Endothelial cell of umbilical vein (primary cell): ENCODE measurements at regions not wholly inside any gene's neighbourhood (a gene's known extent, or its start where the extent isn't known, plus 50 kb on each side); places are given as distances from the start of the nearest gene placed in this dataset.

ENCODE experiments used
- BruUV-seq: library from RNA; stranded (reverse); fragments of 400-500 nt; replicated peaks from 2 replicates; lab custom pipeline; 2021; lab: Mats Ljungman, UMichigan
- CTCF ChIA-PET: fragments of 300-600, 350-600 bp; sonication (Branson Sonifier 250); formaldehyde crosslinking; loops from one replicate; lab custom pipeline; 2021; ENCODE audit warnings: antibody characterized with exemption, inconsistent platforms; lab: Charles Lee
- POLR2A ChIA-PET: fragments of 300-600, 350-600 bp; sonication (Branson Sonifier 250); formaldehyde crosslinking; loops from one replicate; lab custom pipeline; 2021; ENCODE audit warnings: antibody characterized with exemption, inconsistent platforms; lab: Charles Lee
- DNase-seq: peaks from one replicate; pipeline ENCODE4 v3.0.0-alpha.2; 2011; ENCODE audit warnings: low read depth, low spot score
- FAIRE-seq: peaks from 2 replicates; lab custom pipeline; 2011; peaks lifted over from hg19 to GRCh38; lab: Jason Lieb, UNC
- H2AFZ ChIP-seq: 2 replicates; pipeline ENCODE4 v1.6.0; 2012; ENCODE audit warnings: low read depth, low read length, control low read depth, inconsistent platforms
- H3K27ac ChIP-seq: 2 replicates; pipeline ENCODE4 v1.5.1; 2011; ENCODE audit warnings: low read depth, mild to moderate bottlenecking, control low read depth, low read length, moderate library complexity; ENCODE audit not compliant: insufficient read depth
- H3K27me3 ChIP-seq, 2 experiments: 2 replicates each; pipeline versions ENCODE4 v1.6.0 to v1.6.1; 2011; ENCODE audit warnings: low read length in 2 of 2, mixed read lengths in 1 of 2; ENCODE audit not compliant: control insufficient read depth in 2 of 2, insufficient read depth in 2 of 2
- H3K36me3 ChIP-seq, 2 experiments: 2 replicates in 1 of 2; 3 replicates in 1 of 2; pipeline ENCODE4 v1.5.1; 2011; ENCODE audit warnings: low read length in 2 of 2, mild to moderate bottlenecking in 1 of 2, moderate library complexity in 1 of 2; ENCODE audit not compliant: control insufficient read depth in 2 of 2, insufficient read depth in 2 of 2; ENCODE audit errors: extremely low read depth in 1 of 2
- H3K4me1 ChIP-seq: 3 replicates; pipeline ENCODE4 v1.5.1; 2011; ENCODE audit warnings: mild to moderate bottlenecking, low read length; ENCODE audit not compliant: control insufficient read depth, insufficient read depth; ENCODE audit errors: extremely low read depth
- H3K4me2 ChIP-seq: 2 replicates; pipeline ENCODE4 v1.6.1; 2011; ENCODE audit warnings: low read length, control low read depth, mixed read lengths; ENCODE audit not compliant: insufficient read depth
- H3K4me3 ChIP-seq, 3 experiments: fragments of 200-600 bp in 1 of 3; sonication (generic), shearing (Covaris generic) in 1 of 3; replicated peaks in 1 of 3; 2 replicates each; pipeline ENCODE4 v1.5.1; 2011 to 2016; ENCODE audit warnings: control low read depth in 3 of 3, low read length in 3 of 3, mild to moderate bottlenecking in 2 of 3, inconsistent platforms in 1 of 3, low read depth in 1 of 3, moderate library complexity in 1 of 3; ENCODE audit not compliant: insufficient read depth in 1 of 3
- H3K79me2 ChIP-seq: 2 replicates; pipeline ENCODE4 v1.6.0; 2012; ENCODE audit warnings: low read length, inconsistent platforms; ENCODE audit not compliant: control insufficient read depth, insufficient read depth
- H3K9ac ChIP-seq: replicated peaks from 2 replicates; pipeline ENCODE3; 2011; ENCODE audit warnings: low read length, control low read depth; ENCODE audit not compliant: insufficient read depth; ENCODE audit errors: extremely low read depth
- H3K9me1 ChIP-seq: replicated peaks from 3 replicates; pipeline ENCODE4 v1.6.0; 2011; ENCODE audit warnings: mild to moderate bottlenecking, low read length; ENCODE audit not compliant: control insufficient read depth, insufficient read depth; ENCODE audit errors: extremely low read depth
- H3K9me3 ChIP-seq: replicated peaks from 2 replicates; pipeline ENCODE4 v1.5.1; 2012; ENCODE audit warnings: low read length, inconsistent platforms; ENCODE audit not compliant: control insufficient read depth, insufficient read depth
- H4K20me1 ChIP-seq: replicated peaks from 2 replicates; pipeline ENCODE3; 2011; ENCODE audit warnings: mild to moderate bottlenecking, low read length; ENCODE audit not compliant: control insufficient read depth, insufficient read depth; ENCODE audit errors: extremely low read depth
- CTCF ChIP-seq, 2 donors: IDR thresholded peaks; 1 replicate in 1 of 2; 2 replicates in 1 of 2; pipeline ENCODE4 v1.5.1; 2011; ENCODE audit warnings: low read length in 2 of 2, mild to moderate bottlenecking in 2 of 2, moderate library complexity in 2 of 2, control low read depth in 1 of 2, inconsistent platforms in 1 of 2, low read depth in 1 of 2; ENCODE audit not compliant: insufficient read depth in 1 of 2; ENCODE audit errors: extremely low read depth in 1 of 2
- EZH2 ChIP-seq: IDR thresholded peaks from 2 replicates; pipeline ENCODE4 v1.6.1; 2012; ENCODE audit warnings: borderline replicate concordance, low read depth, mild to moderate bottlenecking, moderate library complexity, low read length, inconsistent platforms; ENCODE audit not compliant: severe bottlenecking
- FOS ChIP-seq: IDR thresholded peaks from 2 replicates; pipeline ENCODE4 v1.6.1; 2011; ENCODE audit warnings: mild to moderate bottlenecking, low read length, moderate library complexity, borderline replicate concordance; ENCODE audit not compliant: insufficient read depth
- MAX ChIP-seq: IDR thresholded peaks from 2 replicates; pipeline ENCODE4 v1.6.1; 2011; ENCODE audit not compliant: insufficient read depth, insufficient read length
- POLR2AphosphoS5 ChIP-seq: IDR thresholded peaks from 2 replicates; pipeline ENCODE4 v1.6.1; 2012; ENCODE audit warnings: low read depth, mild to moderate bottlenecking, control low read depth, low read length, moderate library complexity; ENCODE audit not compliant: insufficient read depth
- dilution Hi-C: fragments of 300-500 bp; cut with MboI; formaldehyde crosslinking; loops from one replicate; pipeline ENCODE4 v1.15.0; 2019; ENCODE audit warnings: low sequenced_read_pairs; ENCODE audit not compliant: extremely low pct_ligation_motif_present
- intact Hi-C: fragments of 100-400 bp; cut with micrococcal nuclease; formaldehyde crosslinking; loops from one replicate; pipeline ENCODE4 v1.10.0; 2022

- Histone ChIP-seq H3K9me1 (no peaks in the 10 kb centered on the region), H3K27ac (no peak overlapping the region), H3K9ac (no peak overlapping the region), H3K9me3 (peaks cover 10% of the 10 kb centered on the region), H3K4me2 (no peak overlapping the region), H3K36me3 (no peaks in the 10 kb centered on the region), H3K79me2 (no peaks in the 10 kb centered on the region), H3K4me3 (no peak overlapping the region), H2AFZ (no peak overlapping the region), H3K27me3 (no peaks in the 10 kb centered on the region), H3K4me1 (no peaks in the 10 kb centered on the region), H4K20me1 (no peaks in the 10 kb centered on the region)
- no TSS peak for BruUV-seq
- ChIA-PET POLR2A (no interaction called here), CTCF (no interaction called here)
- intact Hi-C loops, result no loop called here
- DNase-seq, result no peak
- FAIRE-seq, result no peak
- TF ChIP-seq POLR2AphosphoS5 (no peak), FOS (no peak), CTCF (IDR thresholded peaks at IDR 0.05; ENCODE audit: extremely low read depth in 1 of 2, insufficient read depth in 1 of 2, low read depth in 1 of 2, low read length in 2 of 2) (no peak), MAX (no peak), EZH2 (no peak)
- dilution Hi-C loops, result no loop called here
Observed at GRCh38 chr5:10045376-10045775, 204.3 kb downstream of the ATPSCKMT start.
